ENCODE measurements at regions not wholly inside any gene's neighbourhood (a gene's known extent, or its start where the extent isn't known, plus 50 kb on each side); places are given as distances from the start of the nearest gene placed in this dataset.

DNA sequence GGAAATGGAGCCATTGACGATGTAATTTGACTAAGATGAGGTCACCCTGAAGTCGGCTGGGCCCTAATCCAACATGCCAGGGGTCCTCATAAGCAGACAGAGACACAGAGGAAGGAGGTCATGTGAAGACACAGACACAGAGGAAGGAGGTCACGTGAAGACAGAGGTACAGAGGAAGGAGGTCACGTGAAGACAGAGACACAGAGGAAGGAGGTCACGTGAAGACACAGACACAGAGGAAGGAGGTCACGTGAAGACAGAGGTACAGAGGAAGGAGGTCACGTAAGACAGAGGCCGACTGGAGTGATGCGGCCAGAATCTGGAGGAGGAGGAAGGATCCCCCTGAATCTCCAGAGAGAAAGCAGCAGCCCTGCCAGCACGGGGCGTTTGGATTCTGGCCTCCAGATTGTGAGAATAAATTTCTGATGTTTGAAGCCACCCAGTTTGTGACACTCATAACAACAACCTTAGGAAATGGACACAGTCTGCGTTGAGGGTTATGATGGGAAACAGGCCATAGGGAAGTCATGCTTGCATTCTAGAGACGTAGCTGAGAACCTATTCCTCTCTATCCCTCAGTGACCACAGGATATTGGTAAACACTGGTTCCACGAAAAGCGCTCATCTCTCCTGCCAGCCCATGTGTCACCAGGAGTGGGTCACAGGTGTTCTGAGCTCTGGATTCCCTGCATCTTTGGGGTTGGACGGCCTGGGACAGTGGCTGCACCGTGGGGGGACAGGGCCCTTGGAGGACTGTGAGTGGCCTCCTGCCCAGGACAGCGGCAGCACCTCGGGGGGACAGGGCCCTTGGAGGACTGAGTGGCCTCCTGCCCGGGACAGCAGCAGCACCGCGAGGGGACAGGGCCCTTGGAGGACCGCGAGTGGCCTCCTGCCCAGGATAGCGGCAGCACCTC lies 108.5 kb downstream of the SOX1 start:
- Histone ChIP-seq H3K27ac (ENCODE audit: low read depth, low read length) (no peak overlapping the region), H2AFZ (ENCODE audit: low read depth, low read length, poor library complexity, severe bottlenecking) (no peak overlapping the region), H3K79me2 (ENCODE audit: insufficient read depth, low read length) (no peaks in the 10 kb centered on the region), H4K20me1 (ENCODE audit: insufficient read depth) (no peaks in the 10 kb centered on the region), H3K4me1 (ENCODE audit: control insufficient read depth in 1 of 2, insufficient read depth in 2 of 2, low read length in 2 of 2) (no peaks in the 10 kb centered on the region), H3K4me3 (replicated peaks in 1 of 2; ENCODE audit: low read depth in 1 of 2, low read length in 2 of 2) (no peak overlapping the region), H3K4me2 (ENCODE audit: low read length) (no peak overlapping the region), H3K9me3 (ENCODE audit: control insufficient read depth in 1 of 2, insufficient read depth in 1 of 2, low read depth in 1 of 2, low read length in 2 of 2) (no peaks in the 10 kb centered on the region), H3K36me3 (ENCODE audit: control insufficient read depth in 1 of 2, insufficient read depth in 2 of 2, low read length in 2 of 2) (no peaks in the 10 kb centered on the region), H3K9me2 (ENCODE audit: insufficient read depth) (no peaks in the 10 kb centered on the region), H3K9ac (ENCODE audit: low read length) (no peak overlapping the region), H3K27me3 (ENCODE audit: insufficient read depth, low read length) (peaks cover 22% of the 10 kb centered on the region; the same call in 1 of the 2 replicates)
- no peak for ATAC-seq
- BruUV-seq (replicated peaks), result no TSS peak
- TF ChIP-seq SRF (IDR thresholded peaks at IDR 0.05; ENCODE audit: low read depth) (no peak), CBX3 (IDR thresholded peaks at IDR 0.05; ENCODE audit: low read depth) (no peak), JUND (IDR thresholded peaks at IDR 0.05) (no peak), SIN3A (IDR thresholded peaks at IDR 0.05; ENCODE audit: low read depth) (no peak), EGR1 (IDR thresholded peaks at IDR 0.05; ENCODE audit: low read depth) (no peak), TCF7L2 (IDR thresholded peaks at IDR 0.05; ENCODE audit: borderline replicate concordance, extremely low read depth, insufficient read depth, insufficient read length) (no peak), SP1 (IDR thresholded peaks at IDR 0.05; ENCODE audit: low read depth) (no peak), ELF1 (IDR thresholded peaks at IDR 0.05; ENCODE audit: borderline replicate concordance, low read depth) (no peak), EZH2phosphoT487 (IDR thresholded peaks at IDR 0.05; ENCODE audit: borderline replicate concordance) (no peak)
- TF ChIP-seq, protein P1, sequence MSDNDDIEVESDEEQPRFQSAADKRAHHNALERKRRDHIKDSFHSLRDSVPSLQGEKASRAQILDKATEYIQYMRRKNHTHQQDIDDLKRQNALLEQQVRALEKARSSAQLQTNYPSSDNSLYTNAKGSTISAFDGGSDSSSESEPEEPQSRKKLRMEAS (IDR thresholded peaks at IDR 0.05), result no peak
- TF ChIP-seq, protein P2, sequence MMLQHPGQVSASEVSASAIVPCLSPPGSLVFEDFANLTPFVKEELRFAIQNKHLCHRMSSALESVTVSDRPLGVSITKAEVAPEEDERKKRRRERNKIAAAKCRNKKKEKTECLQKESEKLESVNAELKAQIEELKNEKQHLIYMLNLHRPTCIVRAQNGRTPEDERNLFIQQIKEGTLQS (IDR thresholded peaks at IDR 0.05), result no peak
- TF ChIP-seq, protein P3, sequence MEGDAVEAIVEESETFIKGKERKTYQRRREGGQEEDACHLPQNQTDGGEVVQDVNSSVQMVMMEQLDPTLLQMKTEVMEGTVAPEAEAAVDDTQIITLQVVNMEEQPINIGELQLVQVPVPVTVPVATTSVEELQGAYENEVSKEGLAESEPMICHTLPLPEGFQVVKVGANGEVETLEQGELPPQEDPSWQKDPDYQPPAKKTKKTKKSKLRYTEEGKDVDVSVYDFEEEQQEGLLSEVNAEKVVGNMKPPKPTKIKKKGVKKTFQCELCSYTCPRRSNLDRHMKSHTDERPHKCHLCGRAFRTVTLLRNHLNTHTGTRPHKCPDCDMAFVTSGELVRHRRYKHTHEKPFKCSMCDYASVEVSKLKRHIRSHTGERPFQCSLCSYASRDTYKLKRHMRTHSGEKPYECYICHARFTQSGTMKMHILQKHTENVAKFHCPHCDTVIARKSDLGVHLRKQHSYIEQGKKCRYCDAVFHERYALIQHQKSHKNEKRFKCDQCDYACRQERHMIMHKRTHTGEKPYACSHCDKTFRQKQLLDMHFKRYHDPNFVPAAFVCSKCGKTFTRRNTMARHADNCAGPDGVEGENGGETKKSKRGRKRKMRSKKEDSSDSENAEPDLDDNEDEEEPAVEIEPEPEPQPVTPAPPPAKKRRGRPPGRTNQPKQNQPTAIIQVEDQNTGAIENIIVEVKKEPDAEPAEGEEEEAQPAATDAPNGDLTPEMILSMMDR (IDR thresholded peaks at IDR 0.05 in 2 of 3, conservative IDR thresholded peaks at IDR 0.05 in 1 of 3; ENCODE audit: borderline replicate concordance in 1 of 3, insufficient read depth in 1 of 3, low read depth in 2 of 3, low read length in 2 of 3), result no peak
- TF ChIP-seq, protein P4, sequence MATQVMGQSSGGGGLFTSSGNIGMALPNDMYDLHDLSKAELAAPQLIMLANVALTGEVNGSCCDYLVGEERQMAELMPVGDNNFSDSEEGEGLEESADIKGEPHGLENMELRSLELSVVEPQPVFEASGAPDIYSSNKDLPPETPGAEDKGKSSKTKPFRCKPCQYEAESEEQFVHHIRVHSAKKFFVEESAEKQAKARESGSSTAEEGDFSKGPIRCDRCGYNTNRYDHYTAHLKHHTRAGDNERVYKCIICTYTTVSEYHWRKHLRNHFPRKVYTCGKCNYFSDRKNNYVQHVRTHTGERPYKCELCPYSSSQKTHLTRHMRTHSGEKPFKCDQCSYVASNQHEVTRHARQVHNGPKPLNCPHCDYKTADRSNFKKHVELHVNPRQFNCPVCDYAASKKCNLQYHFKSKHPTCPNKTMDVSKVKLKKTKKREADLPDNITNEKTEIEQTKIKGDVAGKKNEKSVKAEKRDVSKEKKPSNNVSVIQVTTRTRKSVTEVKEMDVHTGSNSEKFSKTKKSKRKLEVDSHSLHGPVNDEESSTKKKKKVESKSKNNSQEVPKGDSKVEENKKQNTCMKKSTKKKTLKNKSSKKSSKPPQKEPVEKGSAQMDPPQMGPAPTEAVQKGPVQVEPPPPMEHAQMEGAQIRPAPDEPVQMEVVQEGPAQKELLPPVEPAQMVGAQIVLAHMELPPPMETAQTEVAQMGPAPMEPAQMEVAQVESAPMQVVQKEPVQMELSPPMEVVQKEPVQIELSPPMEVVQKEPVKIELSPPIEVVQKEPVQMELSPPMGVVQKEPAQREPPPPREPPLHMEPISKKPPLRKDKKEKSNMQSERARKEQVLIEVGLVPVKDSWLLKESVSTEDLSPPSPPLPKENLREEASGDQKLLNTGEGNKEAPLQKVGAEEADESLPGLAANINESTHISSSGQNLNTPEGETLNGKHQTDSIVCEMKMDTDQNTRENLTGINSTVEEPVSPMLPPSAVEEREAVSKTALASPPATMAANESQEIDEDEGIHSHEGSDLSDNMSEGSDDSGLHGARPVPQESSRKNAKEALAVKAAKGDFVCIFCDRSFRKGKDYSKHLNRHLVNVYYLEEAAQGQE (IDR thresholded peaks at IDR 0.05; ENCODE audit: low read depth), result no peak
- ChIA-PET RAD21 (ENCODE audit: low non-redundant PET in 1 of 2, low total read pairs in 2 of 2, uncharacterized antibody in 2 of 2, unreplicated experiment in 2 of 2) (no interaction called here), CTCF (no interaction called here), POLR2A (no interaction called here)
- no peak for DNase-seq (ENCODE audit: low read depth, low spot score)
- intact Hi-C loops (cut with micrococcal nuclease), result no loop called here
